ENCODE measurements at regions not wholly inside any gene's neighbourhood (a gene's known extent, or its start where the extent isn't known, plus 50 kb on each side); places are given as distances from the start of the nearest gene placed in this dataset.

DNA sequence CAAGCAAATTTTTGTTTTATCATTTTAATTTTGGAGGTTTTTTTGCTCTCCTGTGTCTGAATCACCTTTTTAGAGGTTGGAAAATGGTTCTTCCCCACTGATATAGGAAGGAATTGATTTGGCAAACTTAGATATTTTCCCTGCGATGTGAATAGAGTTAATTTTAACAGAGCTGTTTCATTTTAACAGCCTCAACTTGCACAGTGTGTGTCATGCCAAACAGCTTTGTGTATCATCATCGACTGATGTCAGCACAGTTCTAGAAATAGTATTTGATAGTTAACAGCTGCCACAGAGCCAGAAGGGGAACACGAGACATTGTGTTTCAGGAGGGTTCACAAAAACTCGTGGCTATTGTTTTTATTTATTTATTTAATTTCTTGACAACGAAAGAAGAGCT, 243.1 kb upstream of the FOXN3 start:
- no peak for DNase-seq

- DNase-seq = no peak
Observed at GRCh38 chr14:89658977-89659670, 242.1 kb upstream of the FOXN3 start.

GRCh38 chr14:89657014-89657413, 240.0 kb upstream of the FOXN3 start:
- DNase-seq = no peak

DNA sequence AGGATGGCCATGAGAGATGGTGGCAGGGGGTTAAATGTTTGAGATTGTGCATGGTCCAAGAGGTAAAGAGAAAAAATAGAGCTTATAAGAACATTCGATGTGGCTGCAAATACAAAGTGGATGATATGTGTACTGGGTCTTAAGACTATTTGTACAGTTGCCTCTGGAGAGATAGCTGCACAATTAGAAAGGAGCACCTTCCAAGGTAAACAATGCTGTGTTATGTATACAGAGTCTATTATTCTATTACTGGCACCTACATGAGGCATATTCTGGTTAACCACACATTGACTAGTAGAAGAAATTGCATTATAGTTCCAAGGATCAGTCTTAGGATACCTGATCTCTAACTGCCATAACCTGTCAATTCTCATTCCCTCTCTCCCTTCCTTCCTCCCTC, 238.0 kb upstream of the FOXN3 start:
- no peak for DNase-seq

GRCh38 chr14:89652352-89652751, 235.3 kb upstream of the FOXN3 start:
- no peak for DNase-seq

DNA sequence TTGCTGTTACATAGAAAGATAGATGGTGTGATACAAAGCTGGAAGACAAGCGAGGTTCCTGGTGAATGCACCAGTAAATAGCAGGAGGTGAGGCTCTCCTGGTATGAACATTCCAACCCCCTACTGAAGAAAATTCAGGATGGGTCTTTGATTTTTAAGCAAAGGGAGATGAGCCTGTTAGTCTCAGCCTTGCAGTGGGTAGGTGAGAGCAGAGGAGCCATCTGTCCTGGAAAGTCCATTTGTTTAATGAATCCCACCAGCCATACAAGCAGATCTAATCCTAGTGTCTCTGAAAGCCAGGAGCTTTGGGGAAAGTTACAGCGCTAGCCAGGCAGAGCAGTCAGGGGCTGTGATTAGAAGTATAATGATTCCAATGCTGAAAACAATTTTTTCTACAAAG, 234.8 kb upstream of the FOXN3 start:
- DNase-seq = no peak

DNA sequence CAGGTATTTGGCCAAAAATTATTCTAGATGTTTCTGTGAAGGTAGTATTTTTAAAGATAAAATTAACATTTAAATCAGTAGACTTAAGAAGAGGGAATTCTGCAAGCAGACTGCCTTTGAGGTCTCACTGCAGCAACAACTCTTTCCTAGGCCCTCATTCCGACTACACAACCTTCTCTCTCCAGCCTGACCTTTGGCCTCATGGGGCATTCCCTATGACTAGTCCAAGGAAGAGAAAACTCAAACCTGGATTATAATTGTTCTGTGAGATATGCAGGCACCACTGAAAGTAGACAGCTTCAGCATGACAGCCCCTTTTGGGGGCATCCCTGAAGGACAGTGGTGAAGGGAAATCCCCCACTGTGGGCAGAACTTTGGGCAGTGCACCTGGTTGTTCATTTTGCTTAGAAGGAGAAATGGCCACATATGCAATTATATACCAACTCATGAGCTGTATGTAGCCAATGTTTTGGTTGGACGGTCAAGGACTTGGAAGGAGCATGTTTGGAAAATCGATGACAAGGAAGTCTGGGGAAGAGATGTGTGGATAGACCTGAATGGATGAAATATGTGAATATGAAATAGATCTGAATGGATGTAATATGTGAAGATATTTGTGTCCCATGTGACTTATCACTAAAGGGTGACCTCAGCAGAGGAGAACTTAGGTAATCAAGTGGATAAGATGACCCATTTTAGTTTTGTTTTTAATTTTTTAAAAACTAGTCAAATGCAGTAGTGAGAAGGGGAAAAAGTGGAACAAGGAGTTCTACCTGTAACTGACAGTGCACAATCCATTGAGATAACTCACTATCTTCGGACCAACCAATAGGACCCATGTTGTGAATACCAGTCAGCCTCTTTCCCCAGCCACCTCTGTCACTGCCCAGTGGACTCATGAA, 233.3 kb upstream of the FOXN3 start:
- DNase-seq = no peak

DNA sequence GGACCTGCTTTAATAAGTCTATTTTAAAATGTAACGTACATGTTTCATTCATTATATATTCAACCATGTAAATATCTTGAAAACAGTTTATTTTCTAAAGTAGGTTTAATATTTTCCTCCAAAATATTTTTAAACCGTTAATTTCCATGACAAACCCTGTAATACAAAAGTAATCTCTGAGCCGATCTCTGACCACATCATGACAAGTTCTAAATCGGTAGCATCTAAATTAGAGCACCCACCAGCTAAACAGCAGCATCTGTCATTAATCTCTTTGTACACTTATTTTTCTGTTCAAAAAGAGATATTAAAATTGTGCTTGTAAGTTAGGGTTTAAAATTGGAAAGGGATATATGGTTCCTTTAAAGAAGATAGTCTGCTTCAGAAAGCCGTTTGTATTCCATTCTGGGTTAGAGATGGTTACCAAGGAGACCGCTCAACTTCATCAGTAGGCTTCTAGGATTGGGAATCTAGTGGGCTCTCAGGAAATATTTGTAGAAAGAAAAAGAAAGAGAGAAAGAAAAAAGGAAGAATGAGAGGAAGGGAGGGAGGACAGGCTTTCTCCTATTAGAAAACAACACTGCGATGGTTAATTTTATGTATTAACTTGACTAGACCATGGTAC, 232.5 kb upstream of the FOXN3 start:
- no peak for DNase-seq

GRCh38 chr14:89648924-89649323, 231.9 kb upstream of the FOXN3 start:
- no peak for DNase-seq

- no peak for DNase-seq
Observed at GRCh38 chr14:89648510-89648909, 231.5 kb upstream of the FOXN3 start.

GRCh38 chr14:89646971-89647370, 229.9 kb upstream of the FOXN3 start:
- DNase-seq = no peak

- DNase-seq = no peak
Observed at GRCh38 chr14:89644641-89645040, 227.6 kb upstream of the FOXN3 start.

- no peak for DNase-seq
Observed at GRCh38 chr14:89641495-89642175, 224.6 kb upstream of the FOXN3 start.

DNA sequence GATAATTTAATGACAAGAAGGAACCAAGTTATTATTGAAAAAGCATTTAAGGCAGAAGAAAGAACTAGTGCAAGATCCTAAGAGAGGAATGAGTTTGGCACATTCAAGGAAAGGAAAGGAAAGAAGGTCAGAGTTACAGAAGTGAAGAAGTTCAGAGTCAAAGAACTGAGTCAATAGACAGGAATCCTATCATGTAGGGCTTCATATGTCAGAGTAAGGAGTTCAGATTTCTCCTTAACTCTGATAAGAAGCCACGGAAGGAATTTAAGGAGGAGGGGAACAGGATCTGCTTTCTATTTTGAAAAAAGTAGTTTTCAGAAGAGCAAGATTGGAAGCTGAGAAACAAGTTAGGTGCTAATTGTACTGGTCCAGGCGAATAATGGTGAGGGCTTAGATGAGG, 223.1 kb upstream of the FOXN3 start:
- no peak for DNase-seq

GRCh38 chr14:89639687-89640086, 222.7 kb upstream of the FOXN3 start:
- no peak for DNase-seq

DNA sequence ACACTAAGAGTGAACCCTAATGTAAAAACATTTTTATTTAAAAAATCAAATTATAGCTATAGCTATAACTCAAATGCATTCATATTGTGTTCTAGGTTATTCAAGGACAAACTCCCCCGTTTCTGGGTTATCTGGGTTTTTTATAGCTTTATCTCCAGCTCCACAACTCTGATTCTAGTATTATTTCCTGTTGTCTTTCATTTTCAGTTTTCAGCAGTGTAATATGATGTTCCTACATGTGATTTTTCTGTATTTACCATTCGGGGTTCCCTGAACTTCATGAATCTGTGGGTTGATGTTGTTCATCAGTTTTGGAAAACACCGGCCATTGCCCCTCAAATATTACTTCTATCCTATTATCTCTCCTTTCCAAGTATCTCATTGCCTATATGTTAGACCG, 221.9 kb upstream of the FOXN3 start:
- no peak for DNase-seq

GRCh38 chr14:89637581-89637980, 220.5 kb upstream of the FOXN3 start:
- no peak for DNase-seq

DNA sequence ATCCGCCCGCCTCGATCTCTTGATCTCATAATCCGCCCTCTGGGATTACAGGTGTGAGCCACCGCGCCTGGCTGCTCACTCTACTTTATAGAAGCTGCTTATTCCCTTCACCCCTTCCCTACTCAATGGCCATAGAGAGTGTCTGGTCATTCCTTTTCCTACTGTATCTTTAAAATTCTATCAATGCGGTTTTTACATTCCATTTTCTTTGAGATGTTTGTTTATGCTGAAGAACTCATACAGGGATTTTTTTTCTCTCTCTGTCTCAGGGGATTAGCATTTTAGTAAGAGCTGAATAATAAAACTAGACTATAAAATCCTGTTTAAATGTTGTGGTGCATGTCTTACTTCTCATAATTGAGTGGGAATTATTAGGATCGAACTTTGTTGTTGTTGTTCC, 218.6 kb upstream of the FOXN3 start:
- no peak for DNase-seq

- no peak for DNase-seq
Observed at GRCh38 chr14:89634037-89634436, 217.0 kb upstream of the FOXN3 start.

DNA sequence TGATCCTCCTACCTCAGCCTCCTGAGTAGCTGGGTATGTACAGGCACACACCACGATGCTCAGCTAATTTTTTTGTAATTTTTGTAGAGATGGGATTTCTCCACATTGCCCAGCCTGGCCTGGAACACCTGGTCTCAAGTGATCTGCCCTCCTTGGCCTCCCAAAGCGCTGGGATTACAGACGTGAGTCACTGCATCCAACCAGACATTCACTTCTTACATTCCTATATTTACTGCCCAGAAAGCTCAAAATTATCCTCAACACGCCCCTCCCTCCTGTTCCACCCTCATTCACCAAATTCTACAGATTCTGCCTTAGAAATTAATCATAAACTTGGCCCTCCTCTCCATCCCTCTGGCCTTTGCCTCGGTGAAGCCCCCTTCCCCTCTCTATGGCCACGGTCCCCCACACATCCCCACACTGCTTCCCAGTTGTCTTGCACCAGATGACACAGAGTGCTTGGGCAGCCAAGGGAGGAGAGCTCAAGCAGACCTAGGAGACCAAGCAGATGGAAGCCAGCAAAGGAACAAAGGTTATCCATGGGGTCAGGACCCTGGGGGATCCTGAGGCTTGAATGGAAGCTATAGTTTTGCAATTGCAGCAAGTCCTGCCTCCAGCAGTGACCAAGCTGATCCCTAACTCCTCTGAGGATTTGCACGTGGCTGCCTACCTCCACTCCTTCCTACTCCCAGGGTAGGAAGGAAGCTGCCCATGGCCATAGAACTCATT, 213.2 kb upstream of the FOXN3 start:
- no peak for DNase-seq

GRCh38 chr14:89629383-89629782, 212.3 kb upstream of the FOXN3 start:
- no peak for DNase-seq

GRCh38 chr14:89628521-89628920, 211.5 kb upstream of the FOXN3 start:
- no peak for DNase-seq
